GM23338 (cell line): ENCODE measurements at regions not wholly inside any gene's neighbourhood (a gene's known extent, or its start where the extent isn't known, plus 50 kb on each side); places are given as distances from the start of the nearest gene placed in this dataset.

ENCODE experiments used
- ATAC-seq: fragments of 200-7000 bp; cut with Tn5 transposase; 3 replicates; pipeline ENCODE4 v1.9.1; 2020
- DNase-seq: peaks from one replicate; pipeline ENCODE4 v3.0.0-alpha.2; 2015; ENCODE audit warnings: low spot score
- H2AFZ ChIP-seq: fragments of 200-600 bp; sonication (generic); 2 replicates; pipeline ENCODE4 v1.8.0; 2016; ENCODE audit warnings: antibody characterized with exemption, mild to moderate bottlenecking, moderate library complexity
- H3F3A ChIP-seq: fragments of 200-600 bp; sonication (generic); replicated peaks from 2 replicates; pipeline ENCODE4 v1.8.0; 2017; ENCODE audit warnings: antibody characterized with exemption, mixed run types, low read depth
- H3K27ac ChIP-seq: fragments of 200-600 bp; sonication (generic); 2 replicates; pipeline ENCODE4 v1.6.1; 2016; ENCODE audit warnings: low read depth
- H3K27me3 ChIP-seq: fragments of 200-600 bp; sonication (generic); 2 replicates; pipeline ENCODE4 v1.8.0; 2016; ENCODE audit warnings: mild to moderate bottlenecking, mixed run types, moderate library complexity; ENCODE audit not compliant: insufficient read depth
- H3K36me3 ChIP-seq: fragments of 200-600 bp; sonication (generic); 2 replicates; pipeline ENCODE4 v1.8.0; 2016; ENCODE audit warnings: mild to moderate bottlenecking; ENCODE audit not compliant: insufficient read depth
- H3K4me1 ChIP-seq: fragments of 200-600 bp; sonication (generic); 2 replicates; pipeline ENCODE4 v1.8.0; 2016; ENCODE audit warnings: mild to moderate bottlenecking, moderate library complexity; ENCODE audit not compliant: insufficient read depth
- H3K4me2 ChIP-seq: fragments of 200-600 bp; sonication (generic); 2 replicates; pipeline ENCODE4 v1.7.1; 2017; ENCODE audit warnings: mixed run types
- H3K4me3 ChIP-seq: fragments of 200-600 bp; sonication (generic); 2 replicates; pipeline ENCODE4 v1.6.1; 2016; ENCODE audit warnings: mixed run types
- H3K79me2 ChIP-seq: fragments of 200-600 bp; sonication (generic); replicated peaks from 2 replicates; pipeline ENCODE4 v1.8.0; 2017; ENCODE audit warnings: mild to moderate bottlenecking; ENCODE audit not compliant: insufficient read depth
- H3K9me2 ChIP-seq: fragments of 200-600 bp; sonication (generic); 2 replicates; pipeline ENCODE4 v1.8.0; 2017; ENCODE audit not compliant: insufficient read depth
- H4K20me1 ChIP-seq: fragments of 200-600 bp; sonication (generic); replicated peaks from 2 replicates; pipeline ENCODE4 v1.8.0; 2017; ENCODE audit warnings: mild to moderate bottlenecking; ENCODE audit not compliant: insufficient read depth
- H3K27ac Mint-ChIP-seq: 2 replicates; pipeline ENCODE4 v1.8.0; 2020; ENCODE audit warnings: inconsistent platforms, mild to moderate bottlenecking, moderate library complexity, mixed read lengths
- H3K27me3 Mint-ChIP-seq: 3 replicates; pipeline ENCODE4 v1.8.0; 2022; ENCODE audit warnings: low read depth, mild to moderate bottlenecking, moderate library complexity, mixed read lengths, inconsistent platforms; ENCODE audit not compliant: insufficient read depth, poor library complexity
- H3K36me3 Mint-ChIP-seq: 3 replicates; pipeline ENCODE4 v1.8.0; 2021; ENCODE audit warnings: low read depth, mild to moderate bottlenecking, inconsistent platforms, moderate library complexity, mixed read lengths
- H3K4me1 Mint-ChIP-seq: 3 replicates; pipeline ENCODE4 v1.8.0; 2020; ENCODE audit warnings: mild to moderate bottlenecking, inconsistent platforms, mixed read lengths
- H3K4me3 Mint-ChIP-seq: 3 replicates; pipeline ENCODE4 v1.8.0; 2021; ENCODE audit warnings: moderate library complexity, mild to moderate bottlenecking, inconsistent platforms, mixed read lengths
- H3K9me3 Mint-ChIP-seq: 3 replicates; pipeline ENCODE4 v1.8.0; 2020; ENCODE audit warnings: moderate library complexity, mild to moderate bottlenecking, inconsistent platforms, mixed read lengths
- CREB1 ChIP-seq: fragments of 250-450 bp; sonication (Bioruptor Pico); IDR thresholded peaks from 2 replicates; pipeline ENCODE4 v1.5.0; 2020; ENCODE audit warnings: low read depth, mild to moderate bottlenecking, moderate library complexity
- JUNB ChIP-seq: IDR thresholded peaks from one replicate; pipeline ENCODE4 v1.6.1; 2016; ENCODE audit warnings: antibody characterized with exemption; ENCODE audit not compliant: unreplicated experiment
- NANOG ChIP-seq: IDR thresholded peaks from 2 replicates; pipeline ENCODE4 v1.6.1; 2016; ENCODE audit warnings: antibody characterized with exemption, borderline replicate concordance
- POLR2AphosphoS5 ChIP-seq: IDR thresholded peaks from 2 replicates; pipeline ENCODE4 v1.6.1; 2016; ENCODE audit warnings: antibody characterized with exemption, low read depth
- ZNF331 ChIP-seq: fragments of 250-450 bp; sonication (Bioruptor Pico); IDR thresholded peaks from 2 replicates; pipeline ENCODE4 v1.5.0; 2020; ENCODE audit warnings: low read depth, mild to moderate bottlenecking, moderate library complexity
- TF ChIP-seq, protein P1 (sequence below): fragments of 250-450 bp; sonication (Bioruptor Pico); IDR thresholded peaks from 2 replicates; pipeline ENCODE4 v1.5.0; 2020; ENCODE audit warnings: mild to moderate bottlenecking, moderate library complexity
- TF ChIP-seq, protein P2 (sequence below): IDR thresholded peaks from one replicate; pipeline ENCODE4 v1.6.1; 2018; ENCODE audit warnings: antibody characterized with exemption; ENCODE audit not compliant: unreplicated experiment

DNA sequence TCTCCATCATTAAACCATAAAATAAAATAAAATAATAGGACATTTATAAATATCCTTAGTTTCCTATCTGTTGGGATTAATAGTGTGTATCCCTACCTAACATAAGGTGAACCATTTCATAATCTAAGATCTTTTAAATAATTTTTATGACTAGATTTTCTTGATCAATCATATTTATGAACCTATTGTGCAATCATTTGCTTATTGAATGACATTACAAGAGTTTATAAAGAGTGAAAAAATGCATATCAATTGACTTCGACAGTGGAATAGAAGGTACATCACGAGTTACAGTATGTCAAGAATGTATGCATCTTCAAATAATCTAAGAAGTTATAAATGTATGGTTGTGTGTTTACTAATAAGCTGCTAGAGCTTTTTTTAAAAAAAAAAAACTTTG lies 1554.8 kb upstream of the TMEFF2 start (continued):
- TF ChIP-seq, protein P1, sequence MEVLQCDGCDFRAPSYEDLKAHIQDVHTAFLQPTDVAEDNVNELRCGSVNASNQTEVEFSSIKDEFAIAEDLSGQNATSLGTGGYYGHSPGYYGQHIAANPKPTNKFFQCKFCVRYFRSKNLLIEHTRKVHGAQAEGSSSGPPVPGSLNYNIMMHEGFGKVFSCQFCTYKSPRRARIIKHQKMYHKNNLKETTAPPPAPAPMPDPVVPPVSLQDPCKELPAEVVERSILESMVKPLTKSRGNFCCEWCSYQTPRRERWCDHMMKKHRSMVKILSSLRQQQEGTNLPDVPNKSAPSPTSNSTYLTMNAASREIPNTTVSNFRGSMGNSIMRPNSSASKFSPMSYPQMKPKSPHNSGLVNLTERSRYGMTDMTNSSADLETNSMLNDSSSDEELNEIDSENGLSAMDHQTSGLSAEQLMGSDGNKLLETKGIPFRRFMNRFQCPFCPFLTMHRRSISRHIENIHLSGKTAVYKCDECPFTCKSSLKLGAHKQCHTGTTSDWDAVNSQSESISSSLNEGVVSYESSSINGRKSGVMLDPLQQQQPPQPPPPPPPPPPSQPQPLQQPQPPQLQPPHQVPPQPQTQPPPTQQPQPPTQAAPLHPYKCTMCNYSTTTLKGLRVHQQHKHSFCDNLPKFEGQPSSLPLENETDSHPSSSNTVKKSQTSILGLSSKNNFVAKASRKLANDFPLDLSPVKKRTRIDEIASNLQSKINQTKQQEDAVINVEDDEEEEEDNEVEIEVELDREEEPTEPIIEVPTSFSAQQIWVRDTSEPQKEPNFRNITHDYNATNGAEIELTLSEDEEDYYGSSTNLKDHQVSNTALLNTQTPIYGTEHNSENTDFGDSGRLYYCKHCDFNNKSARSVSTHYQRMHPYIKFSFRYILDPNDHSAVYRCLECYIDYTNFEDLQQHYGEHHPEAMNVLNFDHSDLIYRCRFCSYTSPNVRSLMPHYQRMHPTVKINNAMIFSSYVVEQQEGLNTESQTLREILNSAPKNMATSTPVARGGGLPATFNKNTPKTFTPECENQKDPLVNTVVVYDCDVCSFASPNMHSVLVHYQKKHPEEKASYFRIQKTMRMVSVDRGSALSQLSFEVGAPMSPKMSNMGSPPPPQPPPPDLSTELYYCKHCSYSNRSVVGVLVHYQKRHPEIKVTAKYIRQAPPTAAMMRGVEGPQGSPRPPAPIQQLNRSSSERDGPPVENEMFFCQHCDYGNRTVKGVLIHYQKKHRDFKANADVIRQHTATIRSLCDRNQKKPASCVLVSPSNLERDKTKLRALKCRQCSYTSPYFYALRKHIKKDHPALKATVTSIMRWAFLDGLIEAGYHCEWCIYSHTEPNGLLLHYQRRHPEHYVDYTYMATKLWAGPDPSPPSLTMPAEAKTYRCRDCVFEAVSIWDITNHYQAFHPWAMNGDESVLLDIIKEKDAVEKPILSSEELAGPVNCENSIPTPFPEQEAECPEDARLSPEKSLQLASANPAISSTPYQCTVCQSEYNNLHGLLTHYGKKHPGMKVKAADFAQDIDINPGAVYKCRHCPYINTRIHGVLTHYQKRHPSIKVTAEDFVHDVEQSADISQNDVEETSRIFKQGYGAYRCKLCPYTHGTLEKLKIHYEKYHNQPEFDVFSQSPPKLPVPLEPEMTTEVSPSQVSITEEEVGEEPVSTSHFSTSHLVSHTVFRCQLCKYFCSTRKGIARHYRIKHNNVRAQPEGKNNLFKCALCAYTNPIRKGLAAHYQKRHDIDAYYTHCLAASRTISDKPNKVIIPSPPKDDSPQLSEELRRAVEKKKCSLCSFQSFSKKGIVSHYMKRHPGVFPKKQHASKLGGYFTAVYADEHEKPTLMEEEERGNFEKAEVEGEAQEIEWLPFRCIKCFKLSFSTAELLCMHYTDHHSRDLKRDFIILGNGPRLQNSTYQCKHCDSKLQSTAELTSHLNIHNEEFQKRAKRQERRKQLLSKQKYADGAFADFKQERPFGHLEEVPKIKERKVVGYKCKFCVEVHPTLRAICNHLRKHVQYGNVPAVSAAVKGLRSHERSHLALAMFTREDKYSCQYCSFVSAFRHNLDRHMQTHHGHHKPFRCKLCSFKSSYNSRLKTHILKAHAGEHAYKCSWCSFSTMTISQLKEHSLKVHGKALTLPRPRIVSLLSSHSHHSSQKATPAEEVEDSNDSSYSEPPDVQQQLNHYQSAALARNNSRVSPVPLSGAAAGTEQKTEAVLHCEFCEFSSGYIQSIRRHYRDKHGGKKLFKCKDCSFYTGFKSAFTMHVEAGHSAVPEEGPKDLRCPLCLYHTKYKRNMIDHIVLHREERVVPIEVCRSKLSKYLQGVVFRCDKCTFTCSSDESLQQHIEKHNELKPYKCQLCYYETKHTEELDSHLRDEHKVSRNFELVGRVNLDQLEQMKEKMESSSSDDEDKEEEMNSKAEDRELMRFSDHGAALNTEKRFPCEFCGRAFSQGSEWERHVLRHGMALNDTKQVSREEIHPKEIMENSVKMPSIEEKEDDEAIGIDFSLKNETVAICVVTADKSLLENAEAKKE = no peak
- TF ChIP-seq, protein P2, sequence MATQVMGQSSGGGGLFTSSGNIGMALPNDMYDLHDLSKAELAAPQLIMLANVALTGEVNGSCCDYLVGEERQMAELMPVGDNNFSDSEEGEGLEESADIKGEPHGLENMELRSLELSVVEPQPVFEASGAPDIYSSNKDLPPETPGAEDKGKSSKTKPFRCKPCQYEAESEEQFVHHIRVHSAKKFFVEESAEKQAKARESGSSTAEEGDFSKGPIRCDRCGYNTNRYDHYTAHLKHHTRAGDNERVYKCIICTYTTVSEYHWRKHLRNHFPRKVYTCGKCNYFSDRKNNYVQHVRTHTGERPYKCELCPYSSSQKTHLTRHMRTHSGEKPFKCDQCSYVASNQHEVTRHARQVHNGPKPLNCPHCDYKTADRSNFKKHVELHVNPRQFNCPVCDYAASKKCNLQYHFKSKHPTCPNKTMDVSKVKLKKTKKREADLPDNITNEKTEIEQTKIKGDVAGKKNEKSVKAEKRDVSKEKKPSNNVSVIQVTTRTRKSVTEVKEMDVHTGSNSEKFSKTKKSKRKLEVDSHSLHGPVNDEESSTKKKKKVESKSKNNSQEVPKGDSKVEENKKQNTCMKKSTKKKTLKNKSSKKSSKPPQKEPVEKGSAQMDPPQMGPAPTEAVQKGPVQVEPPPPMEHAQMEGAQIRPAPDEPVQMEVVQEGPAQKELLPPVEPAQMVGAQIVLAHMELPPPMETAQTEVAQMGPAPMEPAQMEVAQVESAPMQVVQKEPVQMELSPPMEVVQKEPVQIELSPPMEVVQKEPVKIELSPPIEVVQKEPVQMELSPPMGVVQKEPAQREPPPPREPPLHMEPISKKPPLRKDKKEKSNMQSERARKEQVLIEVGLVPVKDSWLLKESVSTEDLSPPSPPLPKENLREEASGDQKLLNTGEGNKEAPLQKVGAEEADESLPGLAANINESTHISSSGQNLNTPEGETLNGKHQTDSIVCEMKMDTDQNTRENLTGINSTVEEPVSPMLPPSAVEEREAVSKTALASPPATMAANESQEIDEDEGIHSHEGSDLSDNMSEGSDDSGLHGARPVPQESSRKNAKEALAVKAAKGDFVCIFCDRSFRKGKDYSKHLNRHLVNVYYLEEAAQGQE = no peak
- TF ChIP-seq POLR2AphosphoS5 = no peak
- TF ChIP-seq ZNF331 = no peak
- no peak for TF ChIP-seq CREB1 (CRISPR knock-in tag)
- TF ChIP-seq JUNB = no peak
- TF ChIP-seq NANOG = no peak

- Histone ChIP-seq H3F3A (no peaks in the 10 kb centered on the region), H4K20me1 (no peaks in the 10 kb centered on the region), H2AFZ (no peak overlapping the region), H3K36me3 (no peaks in the 10 kb centered on the region), H3K9me2 (no peaks in the 10 kb centered on the region; the same call in 1 of the 2 replicates), H3K79me2 (no peaks in the 10 kb centered on the region), H3K4me3 (no peak overlapping the region), H3K27ac (no peak overlapping the region), H3K4me2 (peak overlapping the region; percentile 12; the same call in 1 of the 2 replicates), H3K27me3 (no peaks in the 10 kb centered on the region), H3K4me1 (peaks cover 13% of the 10 kb centered on the region; the same call in 1 of the 2 replicates)
- H3K27me3 Mint-ChIP-seq = peaks cover 27% of the 10 kb centered on the region
- no peak overlapping the region for H3K4me3 Mint-ChIP-seq
- H3K4me1 Mint-ChIP-seq = peaks cover 18% of the 10 kb centered on the region
- DNase-seq = peak; percentile 12
- peak; percentile 85 for ATAC-seq
- H3K27ac Mint-ChIP-seq = no peak overlapping the region
- no peaks in the 10 kb centered on the region for H3K9me3 Mint-ChIP-seq
- no peaks in the 10 kb centered on the region for H3K36me3 Mint-ChIP-seq
- TF ChIP-seq, protein P1 = 0 out of 2 replicates have a peak, but pooled peaks have one; percentile 5
These were observed 1548.4 kb upstream of the TMEFF2 start for GRCh38 chr2:193743089-193743488.
